ENCODE measurements at regions not wholly inside any gene's neighbourhood (a gene's known extent, or its start where the extent isn't known, plus 50 kb on each side); places are given as distances from the start of the nearest gene placed in this dataset.

DNA sequence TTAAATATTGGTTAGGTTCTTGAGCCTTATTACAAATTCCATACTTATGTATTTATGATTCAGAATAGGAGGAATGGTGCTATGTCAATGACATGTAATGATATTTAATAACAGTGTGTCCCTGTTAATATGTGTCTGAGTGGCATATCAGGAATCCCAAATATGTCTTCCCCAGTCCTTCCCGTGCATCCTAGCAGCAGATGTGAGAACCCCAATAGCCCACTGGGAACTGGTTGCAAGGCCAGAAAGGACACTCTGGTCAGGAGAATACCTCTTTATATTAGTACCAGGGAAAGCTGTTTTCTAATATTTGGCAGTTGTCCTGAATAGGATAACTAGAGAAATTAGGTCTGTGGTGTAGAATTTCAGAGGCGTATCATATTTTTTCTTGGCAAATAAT, 159.1 kb upstream of the PDE7B start:
- in situ Hi-C loops (cut with MboI; ENCODE audit: low sequenced_read_pairs, unreplicated experiment): loop anchor here (25.0 kb wide), 1 partner anchor 520 kb away; no protein-coding TSS in a partner anchor
- no peak for DNase-seq (ENCODE audit: low spot score)
- TF ChIP-seq, protein P1, sequence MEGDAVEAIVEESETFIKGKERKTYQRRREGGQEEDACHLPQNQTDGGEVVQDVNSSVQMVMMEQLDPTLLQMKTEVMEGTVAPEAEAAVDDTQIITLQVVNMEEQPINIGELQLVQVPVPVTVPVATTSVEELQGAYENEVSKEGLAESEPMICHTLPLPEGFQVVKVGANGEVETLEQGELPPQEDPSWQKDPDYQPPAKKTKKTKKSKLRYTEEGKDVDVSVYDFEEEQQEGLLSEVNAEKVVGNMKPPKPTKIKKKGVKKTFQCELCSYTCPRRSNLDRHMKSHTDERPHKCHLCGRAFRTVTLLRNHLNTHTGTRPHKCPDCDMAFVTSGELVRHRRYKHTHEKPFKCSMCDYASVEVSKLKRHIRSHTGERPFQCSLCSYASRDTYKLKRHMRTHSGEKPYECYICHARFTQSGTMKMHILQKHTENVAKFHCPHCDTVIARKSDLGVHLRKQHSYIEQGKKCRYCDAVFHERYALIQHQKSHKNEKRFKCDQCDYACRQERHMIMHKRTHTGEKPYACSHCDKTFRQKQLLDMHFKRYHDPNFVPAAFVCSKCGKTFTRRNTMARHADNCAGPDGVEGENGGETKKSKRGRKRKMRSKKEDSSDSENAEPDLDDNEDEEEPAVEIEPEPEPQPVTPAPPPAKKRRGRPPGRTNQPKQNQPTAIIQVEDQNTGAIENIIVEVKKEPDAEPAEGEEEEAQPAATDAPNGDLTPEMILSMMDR (IDR thresholded peaks at IDR 0.05; ENCODE audit: borderline replicate concordance, control extremely low read depth, extremely low read depth, insufficient read depth, missing control alignments): no peak

DNA sequence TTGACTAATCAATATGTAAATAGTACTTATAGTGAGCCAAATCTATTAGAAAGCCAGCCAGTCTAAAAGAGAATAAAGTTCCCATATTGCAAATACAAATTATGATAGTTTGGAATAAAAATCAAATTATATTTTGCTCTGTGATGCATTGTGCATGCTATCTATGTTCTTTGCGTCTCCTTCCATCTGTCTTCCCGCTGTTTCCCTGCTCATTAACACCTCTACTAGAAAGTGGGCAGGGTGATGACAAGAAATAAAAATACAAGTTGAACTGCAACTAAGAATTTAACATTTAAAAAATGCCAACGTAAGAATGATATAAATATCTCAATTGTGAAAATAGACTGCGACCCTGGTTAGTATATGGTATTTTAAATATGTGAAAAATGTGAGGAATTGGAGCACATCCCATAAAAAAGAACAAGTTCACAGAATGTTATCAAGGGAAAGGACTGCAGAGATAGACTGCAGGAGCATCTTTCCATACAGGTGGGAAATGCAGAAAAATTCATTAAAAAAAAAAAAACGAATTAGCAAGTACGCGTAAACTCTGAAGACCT, 157.6 kb upstream of the PDE7B start:
- in situ Hi-C loops (cut with MboI; ENCODE audit: low sequenced_read_pairs, unreplicated experiment): loop anchor here (25.0 kb wide), 1 partner anchor 518 kb away; no protein-coding TSS in a partner anchor
- TF ChIP-seq, protein P1 (IDR thresholded peaks at IDR 0.05; ENCODE audit: borderline replicate concordance, control extremely low read depth, extremely low read depth, insufficient read depth, missing control alignments): no peak
- no peak for DNase-seq (ENCODE audit: low spot score)

DNA sequence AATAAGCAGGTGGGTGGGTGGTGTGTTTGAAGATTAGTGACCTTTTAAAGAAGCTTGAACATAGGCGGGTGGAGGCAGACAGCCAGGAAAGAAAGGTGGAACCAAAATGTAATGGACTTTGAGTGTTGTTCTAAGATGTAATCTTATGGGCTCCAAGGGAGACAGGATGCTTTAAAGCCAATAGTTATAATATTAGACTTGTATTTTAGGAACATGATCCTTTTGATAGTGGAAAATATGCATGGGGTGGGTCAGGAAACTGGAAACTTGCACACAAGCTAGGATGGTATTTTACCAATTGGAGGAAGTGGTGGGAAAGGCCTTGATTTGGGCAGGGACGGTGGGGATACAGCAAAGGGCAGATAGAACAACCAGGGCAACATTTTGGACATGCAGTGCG, 151.8 kb upstream of the PDE7B start:
- in situ Hi-C loops (cut with MboI; ENCODE audit: low sequenced_read_pairs, unreplicated experiment): loop anchor here (25.0 kb wide), 1 partner anchor 513 kb away; no protein-coding TSS in a partner anchor
- TF ChIP-seq, protein P1 (IDR thresholded peaks at IDR 0.05; ENCODE audit: borderline replicate concordance, control extremely low read depth, extremely low read depth, insufficient read depth, missing control alignments): no peak
- no peak for DNase-seq (ENCODE audit: low spot score)

DNA sequence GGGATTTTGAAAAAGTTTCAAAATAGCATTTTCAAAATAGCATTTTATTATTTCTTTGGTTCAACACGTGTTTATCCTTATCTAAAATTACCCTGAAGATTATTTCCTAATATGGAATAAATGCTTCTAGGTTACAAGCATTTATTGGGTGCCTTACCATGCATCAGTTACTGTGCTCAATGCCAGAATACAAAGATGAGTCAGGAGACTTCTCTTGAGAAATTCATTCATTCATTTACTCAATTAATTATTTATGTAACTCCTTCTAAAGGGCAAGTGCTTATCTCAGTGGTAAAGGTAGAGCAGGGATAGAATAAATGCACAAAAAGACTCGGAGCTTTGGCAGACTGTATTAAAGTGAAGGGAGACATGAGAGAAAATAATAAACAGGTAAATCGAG, 150.1 kb upstream of the PDE7B start:
- in situ Hi-C loops (cut with MboI; ENCODE audit: low sequenced_read_pairs, unreplicated experiment): no loop called here
- no peak for DNase-seq (ENCODE audit: low spot score)
- TF ChIP-seq, protein P1 (IDR thresholded peaks at IDR 0.05; ENCODE audit: borderline replicate concordance, control extremely low read depth, extremely low read depth, insufficient read depth, missing control alignments): no peak

DNA sequence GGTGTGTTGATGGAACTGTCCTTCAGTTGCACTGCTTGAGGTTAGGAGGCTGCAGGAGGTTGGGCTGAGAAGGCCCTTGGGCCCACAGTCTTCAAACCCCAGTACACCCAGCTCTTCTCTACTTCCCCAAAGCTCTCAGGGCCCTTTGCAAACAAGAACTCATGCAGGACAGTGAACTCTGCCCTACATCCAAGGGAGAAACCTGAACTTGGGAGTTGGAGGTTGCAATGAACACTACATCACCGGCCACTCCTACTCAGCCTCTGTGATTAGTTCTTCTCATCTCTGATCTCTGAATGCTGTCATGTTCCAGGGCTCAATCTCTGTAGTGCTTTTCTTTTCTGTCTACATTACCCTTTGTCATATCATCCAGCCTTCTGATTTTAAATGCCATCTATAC, 148.5 kb upstream of the PDE7B start:
- no peak for DNase-seq (ENCODE audit: low spot score)
- TF ChIP-seq, protein P1 (IDR thresholded peaks at IDR 0.05; ENCODE audit: borderline replicate concordance, control extremely low read depth, extremely low read depth, insufficient read depth, missing control alignments): no peak
- in situ Hi-C loops (cut with MboI; ENCODE audit: low sequenced_read_pairs, unreplicated experiment): no loop called here

DNA sequence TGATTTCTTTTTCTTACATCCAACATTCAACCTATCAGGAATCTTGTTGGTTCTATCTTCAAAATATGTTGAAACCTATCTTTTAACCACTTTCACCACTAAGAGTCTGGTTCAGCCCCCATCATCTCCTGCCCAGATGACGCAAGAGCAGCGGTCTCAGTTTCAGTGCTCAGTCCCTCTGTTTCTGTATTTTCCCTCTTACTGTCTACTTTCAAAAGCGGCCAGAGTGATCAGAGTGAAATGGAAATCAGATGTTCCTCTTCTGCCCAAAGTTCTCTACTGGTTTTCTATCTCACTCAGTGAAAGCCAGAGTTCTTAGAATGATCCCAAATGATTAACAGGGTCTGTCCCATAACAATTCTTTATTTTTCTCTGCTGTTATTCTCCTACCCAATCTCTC, 147.9 kb upstream of the PDE7B start:
- in situ Hi-C loops (cut with MboI; ENCODE audit: low sequenced_read_pairs, unreplicated experiment): no loop called here
- TF ChIP-seq, protein P1 (IDR thresholded peaks at IDR 0.05; ENCODE audit: borderline replicate concordance, control extremely low read depth, extremely low read depth, insufficient read depth, missing control alignments): no peak
- peak; percentile 56 for DNase-seq (ENCODE audit: low spot score)

Data from GM13976 (cell line).